GM19397 (cell line): ENCODE measurements at regions not wholly inside any gene's neighbourhood (a gene's known extent, or its start where the extent isn't known, plus 50 kb on each side); places are given as distances from the start of the nearest gene placed in this dataset.
"Not testable (repeated sequence)": the region's sequence is repeated elsewhere in the genome, so short reads cannot be mapped to it uniquely, and the experiment has no call there.

ENCODE experiments used
- ATAC-seq: cut with Tn5 transposase; IDR thresholded peaks from one replicate; pipeline ENCODE4 v1.9.1; 2021; ENCODE audit warnings: mild to moderate bottlenecking, moderate library complexity; ENCODE audit not compliant: unreplicated experiment

DNA sequence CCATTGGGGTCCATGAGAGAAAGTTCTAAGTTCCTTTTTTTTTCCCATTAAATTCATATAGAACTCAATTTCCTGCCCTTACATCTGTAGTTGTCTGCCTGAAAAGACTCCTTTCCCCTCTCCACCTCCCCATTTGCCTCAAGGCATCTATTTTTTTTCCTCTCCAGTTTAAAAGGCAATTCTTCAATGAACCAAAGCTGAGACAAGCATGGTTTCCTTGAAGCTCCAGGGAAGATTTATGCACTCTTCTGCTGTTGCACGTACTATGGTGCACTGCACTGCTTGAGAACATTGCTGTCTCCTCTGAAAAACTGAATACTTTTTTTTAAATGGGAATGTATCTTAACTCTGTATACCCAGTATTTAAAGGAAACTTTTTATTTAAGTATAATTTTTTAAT is 465.2 kb downstream of the CD83 start:
- ATAC-seq, result no peak

DNA sequence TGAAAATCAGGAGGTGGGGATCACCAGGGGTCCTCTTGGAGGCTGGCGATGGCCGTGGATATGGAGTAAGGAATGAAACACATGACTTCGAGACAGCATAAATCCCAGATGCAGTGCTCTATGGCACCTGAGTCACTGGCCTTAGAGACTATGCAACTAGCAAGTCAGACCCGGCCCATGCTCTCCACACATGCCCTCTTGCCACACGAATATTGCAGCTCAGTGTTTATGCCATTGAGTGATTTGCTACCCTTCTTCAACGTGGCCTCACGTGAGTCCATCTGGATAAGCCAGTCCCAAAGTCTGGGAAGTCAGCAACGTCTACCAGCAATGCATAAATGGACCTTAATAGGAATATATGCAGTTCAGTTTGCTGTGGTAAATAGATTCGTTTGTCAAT is 466.3 kb downstream of the CD83 start:
- no peak for ATAC-seq

DNA sequence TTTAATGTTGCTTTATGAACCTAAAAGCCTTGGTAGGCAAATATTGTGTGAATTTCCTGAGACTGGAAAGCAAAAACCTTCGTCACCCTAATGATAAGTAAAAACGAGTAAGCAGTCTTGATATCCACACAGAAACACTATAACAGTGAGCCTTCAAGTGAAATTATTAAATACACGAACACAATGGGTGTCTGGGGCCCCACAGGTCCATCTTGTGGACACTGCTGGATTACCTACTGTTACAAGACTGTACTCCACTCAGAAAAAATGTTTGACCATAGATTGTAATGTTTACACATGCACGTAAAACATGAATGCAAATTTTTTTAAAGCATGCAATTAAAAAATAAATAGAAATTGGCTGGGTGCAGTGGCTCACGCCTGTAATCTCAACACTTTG is 466.9 kb downstream of the CD83 start:
- ATAC-seq, result no peak

DNA sequence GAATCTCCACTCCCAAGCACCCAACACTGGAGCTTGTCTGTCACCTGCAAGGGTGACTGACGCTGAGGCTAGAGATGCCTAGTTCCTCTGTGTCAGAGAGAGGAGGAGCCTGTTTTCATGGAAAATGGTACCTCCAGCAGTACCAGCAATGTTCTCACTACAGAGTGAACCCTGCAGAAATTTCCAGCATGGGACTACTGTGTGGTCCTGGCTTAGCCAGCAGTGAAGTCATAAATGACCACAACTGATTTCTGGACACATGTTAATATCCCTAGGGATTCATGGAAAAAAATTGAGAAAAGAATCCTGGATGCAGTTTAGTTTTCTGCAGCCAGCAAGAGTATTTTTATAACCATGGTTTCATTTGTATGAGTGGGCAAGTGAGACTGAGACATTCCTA is 468.1 kb downstream of the CD83 start:
- ATAC-seq, result no peak

DNA sequence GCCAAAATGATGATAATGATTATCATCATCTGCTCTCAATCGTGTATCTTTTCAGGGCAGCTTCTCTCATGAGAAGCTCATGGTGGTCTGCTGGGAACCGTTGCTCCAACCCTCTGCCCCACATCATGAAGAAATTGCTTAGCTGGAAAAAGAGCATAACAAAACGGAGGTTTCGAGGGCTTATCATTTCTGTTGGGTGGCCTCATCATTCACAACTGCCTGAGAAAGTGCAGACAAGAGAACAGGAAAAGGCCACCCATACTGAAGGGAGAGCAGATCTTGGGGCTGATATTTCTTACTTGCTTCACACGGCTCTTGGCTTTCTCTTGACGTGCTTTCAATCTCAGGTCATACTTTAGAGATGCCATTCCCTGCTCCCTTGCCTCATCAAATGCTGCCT is 471.6 kb downstream of the CD83 start:
- no peak for ATAC-seq

DNA sequence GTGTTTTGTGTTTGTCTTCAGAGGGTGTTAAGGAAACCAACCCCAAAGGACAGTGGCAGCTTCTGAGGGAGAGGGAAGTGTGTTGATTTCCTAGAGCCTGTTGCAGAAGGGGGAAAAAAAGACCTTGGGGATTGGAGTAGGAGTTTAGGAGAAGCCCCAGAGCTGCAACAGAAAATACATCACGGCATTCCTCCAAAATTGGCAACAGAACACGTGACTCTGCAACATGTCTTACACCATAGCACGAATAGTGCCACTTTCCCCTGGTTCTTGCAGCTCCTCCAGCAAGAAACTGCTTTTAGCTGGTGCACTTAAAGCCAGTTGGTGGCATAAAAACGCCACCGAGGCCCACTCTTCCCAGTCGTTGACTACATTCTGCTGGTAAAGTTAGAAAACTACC is 473.0 kb downstream of the CD83 start:
- ATAC-seq, result no peak

DNA sequence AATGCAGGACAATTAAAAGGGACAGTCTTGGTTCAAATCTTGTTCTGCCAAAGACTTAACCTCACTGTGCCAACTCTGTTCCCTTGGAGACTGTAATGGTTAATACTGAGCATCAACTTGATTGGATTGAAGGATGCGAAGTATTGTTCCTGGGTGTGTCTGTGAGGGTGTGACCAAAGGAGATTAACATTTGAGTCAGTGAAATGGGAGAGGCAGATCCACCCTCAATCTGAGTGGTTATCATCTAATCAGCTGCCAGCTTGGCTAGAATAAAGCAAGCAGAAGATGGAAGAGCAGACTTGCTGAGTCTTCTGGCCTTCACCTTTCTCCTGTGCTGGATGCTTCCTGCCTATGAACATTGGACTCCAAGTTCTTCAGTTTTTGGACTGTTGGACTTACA is 474.4 kb downstream of the CD83 start:
- ATAC-seq, result no peak

DNA sequence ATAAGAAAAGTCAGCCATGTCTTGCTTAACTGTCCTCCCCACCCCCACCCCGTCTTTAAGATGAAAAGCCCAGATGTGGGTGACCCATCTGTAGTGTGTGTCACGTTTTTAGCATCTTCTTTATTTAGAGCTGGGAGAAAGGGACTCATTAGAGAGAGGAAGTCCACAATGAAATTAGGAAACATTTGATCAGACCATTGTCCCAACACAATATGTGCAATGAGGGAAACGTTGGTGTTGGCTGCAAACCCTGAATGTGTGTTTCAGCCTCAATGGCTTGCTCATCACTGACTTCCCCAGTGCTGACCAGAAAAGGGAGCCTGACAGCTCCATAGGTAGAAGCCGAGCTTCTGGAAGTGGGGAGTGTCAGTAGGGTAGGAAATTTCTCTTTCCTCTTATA is 475.7 kb downstream of the CD83 start:
- no peak for ATAC-seq

DNA sequence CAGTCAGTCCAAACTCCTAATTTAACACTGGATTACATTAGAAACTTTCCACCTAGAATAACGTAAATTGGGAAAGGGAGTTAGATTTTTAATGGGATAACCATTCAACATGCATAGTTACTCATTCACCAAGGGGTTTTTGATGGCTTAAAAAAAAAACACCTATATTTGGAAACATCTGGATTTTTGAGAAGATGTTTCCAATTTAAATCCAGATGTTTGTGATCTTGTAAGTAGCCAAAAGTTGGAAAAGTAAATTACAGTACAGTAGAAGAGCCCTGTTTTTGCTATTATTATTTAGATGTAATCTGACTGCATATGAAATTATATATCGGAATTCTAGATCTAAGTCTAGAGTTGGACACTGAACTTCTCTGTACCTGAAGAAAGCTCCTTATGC is 478.2 kb downstream of the CD83 start:
- no peak for ATAC-seq

DNA sequence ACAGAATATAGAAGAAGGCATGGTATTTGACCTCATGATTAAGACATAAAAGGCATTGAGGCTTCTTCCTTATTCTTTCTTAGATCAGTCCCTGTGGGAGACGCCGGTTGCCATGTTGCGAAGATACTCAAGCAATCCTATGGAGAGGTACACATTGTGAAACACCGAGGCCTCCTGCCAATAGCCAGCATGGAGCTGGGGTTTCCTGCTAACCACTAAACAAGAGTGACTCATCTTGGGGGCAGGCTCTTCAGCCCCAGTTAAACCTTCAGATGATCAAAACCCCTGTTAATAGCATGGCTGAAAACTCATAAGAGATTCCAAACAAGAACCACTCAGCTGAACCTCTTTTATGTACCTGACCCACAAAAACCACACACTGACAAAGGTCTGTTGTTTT is 478.8 kb downstream of the CD83 start:
- ATAC-seq, result no peak

DNA sequence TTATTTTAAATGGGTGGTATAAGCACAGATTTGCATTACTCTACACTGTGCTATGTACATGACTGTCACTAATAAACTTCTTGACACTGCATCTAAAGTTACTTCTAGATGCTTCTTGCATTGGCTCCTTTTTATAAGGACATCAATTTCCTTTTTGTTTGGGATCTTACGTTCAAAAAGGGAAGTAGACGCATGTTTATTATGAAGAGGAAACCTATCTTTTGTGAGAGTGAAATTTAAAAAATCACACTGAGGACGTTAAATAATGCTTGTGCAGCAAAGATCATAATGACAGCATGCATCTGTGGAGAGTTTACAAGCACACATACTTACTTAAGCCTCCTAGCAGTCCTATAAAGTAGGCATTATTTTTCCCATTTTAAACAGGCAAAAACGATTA is 479.5 kb downstream of the CD83 start:
- ATAC-seq, result no peak

DNA sequence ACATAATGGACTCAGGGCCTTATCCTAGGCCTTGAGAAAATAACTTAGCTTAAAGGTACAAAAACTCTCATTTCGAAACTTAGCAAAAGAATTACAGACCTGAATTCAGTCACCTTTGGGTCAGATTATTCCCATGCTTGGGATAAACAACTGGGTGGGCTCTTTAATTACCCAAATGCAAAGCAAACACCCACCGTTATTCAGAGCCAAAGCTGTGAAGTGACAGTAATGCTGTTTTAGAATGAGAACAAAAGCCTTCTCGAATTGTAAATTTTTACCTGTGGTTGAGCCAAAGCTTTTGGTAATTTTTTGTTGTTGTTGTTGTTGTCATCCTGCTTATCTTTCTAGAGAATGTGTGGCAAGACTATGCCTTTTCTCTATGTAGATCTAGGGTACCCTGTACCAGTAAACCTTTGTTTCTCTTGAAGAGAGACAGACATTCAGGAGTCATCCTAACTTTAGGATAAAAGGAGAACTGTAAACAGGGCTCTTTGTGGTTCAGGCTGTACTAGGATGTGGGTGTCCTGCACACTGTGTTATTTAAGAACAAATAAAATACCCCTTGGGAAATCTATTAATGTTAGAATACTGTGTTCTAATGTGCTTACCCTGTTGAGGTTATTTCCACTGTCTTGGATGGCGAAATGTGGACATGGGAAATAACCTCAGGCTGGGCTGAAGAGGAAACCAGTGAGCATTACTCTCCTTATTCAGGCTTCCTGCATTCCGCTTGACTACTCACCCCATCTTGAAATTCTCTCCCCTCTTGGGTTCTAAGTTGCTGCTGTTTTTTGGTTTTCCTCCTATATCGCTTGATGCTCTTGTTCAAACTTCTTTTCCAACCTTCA is 480.7 kb downstream of the CD83 start:
- no peak for ATAC-seq

DNA sequence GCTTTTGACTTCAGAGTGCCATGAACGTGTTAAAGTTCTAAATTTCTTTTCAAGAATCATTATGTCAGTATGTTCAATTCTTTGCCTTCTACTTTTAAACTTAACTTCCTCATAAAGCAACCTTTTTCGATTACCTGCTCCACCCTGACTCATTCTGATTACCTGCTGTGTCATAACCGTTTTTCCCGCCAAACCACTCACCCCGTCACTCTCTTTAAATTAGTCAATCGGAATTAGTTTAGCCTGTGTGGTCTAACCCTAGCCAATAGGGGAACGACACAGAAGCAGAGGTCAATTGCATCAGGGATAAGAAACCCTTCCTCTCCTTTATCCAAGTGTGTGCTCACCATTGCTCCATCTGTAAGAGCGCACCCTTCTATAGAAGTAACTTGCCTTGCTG is 482.7 kb downstream of the CD83 start:
- ATAC-seq, result not testable (repeated sequence)

DNA sequence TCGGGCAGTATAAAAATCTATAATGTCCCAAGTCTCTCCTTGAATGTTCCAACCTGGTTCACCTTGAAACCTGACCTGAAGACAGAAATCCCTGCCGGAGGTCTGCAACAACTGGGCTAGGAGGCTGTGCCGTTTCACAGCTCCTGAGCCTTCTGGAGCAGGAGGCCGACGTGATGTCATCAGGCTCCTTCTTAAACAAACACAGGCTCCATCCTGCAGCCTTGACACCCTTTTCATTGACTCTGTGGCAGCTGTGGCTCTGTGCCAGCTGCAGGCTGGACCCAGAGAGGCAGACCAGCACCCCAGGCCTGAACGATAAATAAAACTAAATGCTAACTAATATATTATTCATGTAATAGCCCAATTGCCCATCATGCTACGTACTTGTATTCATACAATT is 483.9 kb downstream of the CD83 start:
- no peak for ATAC-seq

DNA sequence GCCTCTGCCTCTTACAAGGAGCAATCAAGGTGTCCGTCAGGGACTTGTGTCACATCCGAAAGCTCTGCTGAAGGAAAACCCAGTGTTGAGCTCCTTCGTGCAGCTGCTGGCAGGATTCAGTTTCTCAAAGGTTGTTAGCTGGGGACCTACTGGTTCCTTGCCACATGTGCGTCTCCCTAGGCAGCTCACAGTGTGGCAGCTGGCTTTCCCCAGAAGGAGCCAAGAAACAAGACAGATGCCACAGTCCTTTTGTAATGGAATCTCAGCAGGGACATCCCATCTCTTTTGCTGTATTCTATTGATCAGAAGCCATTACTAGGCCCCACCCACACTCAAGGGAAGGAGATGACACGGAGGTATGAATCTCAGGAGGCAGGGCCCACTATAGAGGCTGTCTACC is 488.8 kb downstream of the CD83 start:
- ATAC-seq, result no peak

DNA sequence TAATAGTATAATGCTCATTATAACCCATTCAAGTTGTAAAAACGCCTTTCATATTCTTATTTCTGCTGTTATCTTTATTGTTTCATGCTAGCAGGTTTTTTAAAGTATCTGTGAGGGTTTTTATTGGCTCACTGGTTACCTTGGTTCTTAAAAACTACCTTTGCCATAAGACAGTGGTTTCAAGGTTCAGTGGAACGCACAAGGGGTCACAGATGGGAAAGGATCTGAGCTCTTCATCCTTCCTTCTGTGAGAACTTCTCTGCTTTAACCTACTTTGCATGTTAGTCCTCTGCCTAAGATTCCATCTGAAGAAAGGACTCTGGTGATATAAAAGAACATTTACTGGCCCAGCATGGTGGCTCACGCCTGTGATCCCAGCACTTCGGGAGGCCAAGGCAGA is 492.6 kb downstream of the CD83 start:
- ATAC-seq, result no peak

DNA sequence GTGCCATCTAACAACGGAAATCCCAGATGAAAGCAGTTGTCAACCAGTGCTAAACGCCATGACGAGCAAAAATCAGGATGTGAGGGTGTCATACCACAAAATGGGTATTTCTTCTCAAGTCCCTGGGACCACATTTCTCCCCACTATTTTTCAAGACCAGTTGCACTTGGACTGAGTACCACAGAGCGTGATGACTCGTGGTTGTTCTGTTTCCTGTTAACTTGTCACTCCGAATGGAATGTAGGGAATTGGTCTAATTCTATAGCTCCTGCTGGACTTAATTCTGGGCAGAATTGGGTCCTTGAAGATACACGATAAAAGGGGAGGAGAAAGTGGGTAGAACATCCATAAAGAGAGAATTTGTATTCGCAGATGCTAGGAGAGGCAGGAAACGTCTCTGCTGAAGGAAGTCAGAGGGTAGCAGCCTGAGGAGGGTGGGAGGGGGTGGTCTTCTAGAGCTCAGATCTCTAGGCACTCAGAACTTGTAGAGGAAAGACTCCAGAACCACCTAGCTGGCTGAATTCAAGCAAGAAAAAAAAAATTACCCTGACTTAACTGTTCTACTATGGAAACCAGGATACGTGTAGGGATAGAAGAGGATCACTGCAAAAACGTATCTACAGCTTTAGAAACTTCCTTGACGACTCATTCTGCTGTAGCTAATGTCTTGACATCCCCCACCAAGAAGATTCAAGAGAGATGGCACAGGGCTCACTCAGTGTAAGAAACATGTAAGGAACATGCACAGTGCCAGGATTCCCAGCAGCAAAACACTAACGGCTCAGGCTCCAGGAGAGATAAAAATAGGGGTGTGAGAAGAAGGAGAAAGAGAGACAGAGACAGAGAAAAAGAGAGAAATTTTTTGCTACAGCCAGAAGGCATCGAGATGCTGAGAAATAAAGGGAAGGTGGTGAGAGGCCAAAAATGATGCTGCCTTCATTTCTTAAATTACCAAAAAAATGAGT is 494.7 kb downstream of the CD83 start:
- no peak for ATAC-seq

DNA sequence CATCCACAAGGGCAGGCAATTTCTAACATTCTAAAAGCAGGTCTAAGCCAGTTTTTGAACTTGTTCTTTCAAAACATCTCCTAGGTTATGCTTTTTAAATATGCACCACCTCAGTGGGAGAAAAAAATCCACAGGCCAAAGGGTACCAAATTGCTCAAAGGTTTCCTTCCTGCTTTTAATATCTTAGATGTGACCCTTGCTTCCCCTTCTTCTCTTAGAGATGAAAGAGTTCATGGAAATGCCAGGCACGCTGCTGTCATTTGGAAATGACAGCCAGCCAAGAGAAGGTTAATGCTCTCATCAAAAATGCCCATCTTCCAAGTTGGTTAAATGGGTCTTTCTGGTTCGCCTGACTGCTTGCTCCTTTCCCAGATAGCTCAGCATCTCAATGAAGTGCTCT is 497.1 kb downstream of the CD83 start:
- ATAC-seq, result no peak

DNA sequence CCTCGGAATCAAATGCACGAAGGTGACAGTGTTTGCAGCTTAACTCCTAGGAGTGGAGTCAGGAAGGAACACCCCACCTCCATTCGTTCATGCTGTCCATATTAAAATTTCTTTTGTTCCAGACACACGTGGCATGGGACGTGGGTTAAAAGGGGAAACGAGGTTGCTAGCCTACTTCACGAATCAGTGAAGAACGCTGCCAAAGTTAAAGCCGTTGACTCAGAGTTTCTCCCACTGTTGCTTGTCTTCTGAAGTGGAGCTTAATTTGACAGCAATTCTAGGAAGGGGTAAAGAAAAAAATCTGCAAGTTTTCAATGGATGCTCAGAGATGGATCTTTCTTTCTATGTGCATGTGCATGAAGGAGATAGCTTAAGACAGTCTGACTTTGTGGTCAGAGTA is 499.1 kb downstream of the CD83 start:
- no peak for ATAC-seq

DNA sequence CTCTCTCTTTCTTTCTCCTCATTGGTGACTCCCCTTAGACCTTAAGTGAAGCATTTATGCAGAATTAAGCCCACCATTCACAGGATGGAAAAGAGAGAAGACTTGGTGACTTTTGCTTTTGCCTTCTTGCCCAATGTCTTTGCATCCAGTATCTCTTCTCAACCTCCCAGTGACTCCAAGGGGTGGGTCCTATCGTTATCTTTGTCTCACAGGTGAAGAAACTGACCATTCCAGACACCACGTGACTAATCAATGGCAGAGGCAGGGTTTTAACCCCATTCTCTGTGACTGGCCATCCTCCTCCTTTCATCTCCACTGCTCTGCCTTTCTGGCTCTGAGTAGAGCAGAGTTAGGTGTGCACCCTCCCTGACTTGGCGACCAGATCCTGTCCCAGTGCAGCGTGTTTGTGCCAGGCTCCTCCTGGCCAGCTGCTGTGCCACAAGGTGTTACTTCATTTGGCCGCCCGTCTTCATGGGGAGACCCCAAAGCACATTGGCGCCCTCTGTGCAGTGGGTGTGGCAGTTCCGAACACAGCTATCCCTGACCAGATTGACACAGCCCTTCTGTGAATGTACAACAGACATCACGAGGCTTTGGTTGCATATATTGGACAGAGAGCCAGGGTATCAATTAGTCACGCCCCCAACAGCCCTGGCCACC is 501.3 kb downstream of the CD83 start:
- no peak for ATAC-seq

DNA sequence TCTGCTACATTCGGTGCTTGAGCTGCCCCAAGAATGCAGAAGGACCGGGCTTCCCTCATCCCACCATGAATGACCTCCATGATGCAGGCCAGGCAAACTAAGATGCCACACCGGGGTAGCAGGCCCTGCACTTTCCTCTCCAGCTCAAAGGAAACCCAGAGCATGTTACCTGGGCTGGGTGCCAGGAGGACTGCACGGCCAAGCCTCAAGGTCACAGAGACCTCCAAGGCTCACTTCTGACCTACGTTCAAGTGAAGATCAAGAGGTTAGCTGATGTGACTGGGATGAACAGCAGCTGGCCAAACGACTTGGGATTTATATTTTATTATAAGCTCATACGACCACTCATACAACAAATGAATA is 501.8 kb downstream of the CD83 start:
- ATAC-seq, result no peak

DNA sequence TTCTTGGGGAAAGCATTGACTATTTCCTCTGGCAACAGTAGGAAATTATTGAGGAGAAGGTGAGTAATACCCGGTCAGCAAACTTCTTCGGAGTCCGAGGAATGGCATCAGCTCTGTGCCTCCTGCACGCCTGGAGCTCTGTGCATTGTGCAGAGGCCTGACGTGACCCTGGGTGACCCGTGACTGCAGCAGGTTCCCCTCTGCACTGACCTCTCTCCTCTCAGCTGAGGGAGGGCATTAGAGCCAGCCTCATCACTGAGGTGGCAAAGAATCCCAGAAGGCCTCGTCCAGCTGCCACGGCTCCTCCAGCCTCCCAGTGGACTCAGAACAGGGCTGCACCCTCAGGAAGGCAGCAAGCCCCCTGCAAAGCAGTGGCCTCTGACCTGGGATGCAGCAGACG is 502.9 kb downstream of the CD83 start:
- no peak for ATAC-seq
